ENCODE measurements at regions not wholly inside any gene's neighbourhood (a gene's known extent, or its start where the extent isn't known, plus 50 kb on each side); places are given as distances from the start of the nearest gene placed in this dataset.

- no peak for DNase-seq (ENCODE audit: low read depth in 6 of 9, low spot score in 9 of 9)
- peaks cover 0 to 6% of the 10 kb centered on the region in 2 donors for H3K27me3 ChIP-seq (ENCODE audit: control insufficient read depth in 2 of 2, insufficient read depth in 1 of 2, low read length in 1 of 2)
- H3K9me3 ChIP-seq (ENCODE audit: control insufficient read depth in 2 of 2, insufficient read depth in 1 of 2, low read length in 1 of 2) = no peaks in the 10 kb centered on the region
- H3K27ac ChIP-seq (ENCODE audit: low read depth in 1 of 2, low read length in 1 of 2) = no peak overlapping the region
- 96% methylated on average over 10 of the region's 10 CpGs for WGBS
- no peaks in the 10 kb centered on the region for H3K36me3 ChIP-seq (ENCODE audit: control insufficient read depth in 2 of 2, insufficient read depth in 2 of 2, low read length in 1 of 2)
- no peak overlapping the region for H3K4me3 ChIP-seq (ENCODE audit: low read length in 2 of 2)
- no peaks in the 10 kb centered on the region for H3K4me1 ChIP-seq (ENCODE audit: control insufficient read depth in 2 of 2, insufficient read depth in 2 of 2, low read length in 2 of 2)
Measured at GRCh38 chr9:113646946-113647914, 183.7 kb downstream of the RGS3 start.

- H3K27me3 ChIP-seq (ENCODE audit: control insufficient read depth in 2 of 2, insufficient read depth in 1 of 2, low read length in 1 of 2) = peaks cover 0 to 6% of the 10 kb centered on the region in 2 donors
- H3K4me1 ChIP-seq (ENCODE audit: control insufficient read depth in 2 of 2, insufficient read depth in 2 of 2, low read length in 2 of 2) = no peaks in the 10 kb centered on the region
- DNase-seq (ENCODE audit: low read depth in 6 of 9, low spot score in 9 of 9) = no peak
- no peak overlapping the region for H3K4me3 ChIP-seq (ENCODE audit: low read length in 2 of 2)
- H3K36me3 ChIP-seq (ENCODE audit: control insufficient read depth in 2 of 2, insufficient read depth in 2 of 2, low read length in 1 of 2) = no peaks in the 10 kb centered on the region
- H3K27ac ChIP-seq (ENCODE audit: low read depth in 1 of 2, low read length in 1 of 2) = no peak overlapping the region
- WGBS = 97% methylated on average over 2 of the region's 2 CpGs
- no peaks in the 10 kb centered on the region for H3K9me3 ChIP-seq (ENCODE audit: control insufficient read depth in 2 of 2, insufficient read depth in 1 of 2, low read length in 1 of 2)
Measured at GRCh38 chr9:113648048-113648447, 184.5 kb downstream of the RGS3 start.

- Histone ChIP-seq H3K27me3 (ENCODE audit: control insufficient read depth in 2 of 2, insufficient read depth in 1 of 2, low read length in 1 of 2) (peaks cover 0 to 6% of the 10 kb centered on the region in 2 donors), H3K4me1 (ENCODE audit: control insufficient read depth in 2 of 2, insufficient read depth in 2 of 2, low read length in 2 of 2) (no peaks in the 10 kb centered on the region), H3K27ac (ENCODE audit: low read depth in 1 of 2, low read length in 1 of 2) (no peak overlapping the region), H3K4me3 (ENCODE audit: low read length in 2 of 2) (no peak overlapping the region), H3K36me3 (ENCODE audit: control insufficient read depth in 2 of 2, insufficient read depth in 2 of 2, low read length in 1 of 2) (no peaks in the 10 kb centered on the region), H3K9me3 (ENCODE audit: control insufficient read depth in 2 of 2, insufficient read depth in 1 of 2, low read length in 1 of 2) (no peaks in the 10 kb centered on the region)
- no peak for DNase-seq (ENCODE audit: low read depth in 6 of 9, low spot score in 9 of 9)
- WGBS = 99% methylated on average over 7 of the region's 7 CpGs
Measured at GRCh38 chr9:113648586-113648985, 185.1 kb downstream of the RGS3 start.

- Histone ChIP-seq H3K4me1 (ENCODE audit: control insufficient read depth in 2 of 2, insufficient read depth in 2 of 2, low read length in 2 of 2) (no peaks in the 10 kb centered on the region), H3K27ac (ENCODE audit: low read depth in 1 of 2, low read length in 1 of 2) (no peak overlapping the region), H3K36me3 (ENCODE audit: control insufficient read depth in 2 of 2, insufficient read depth in 2 of 2, low read length in 1 of 2) (no peaks in the 10 kb centered on the region), H3K27me3 (ENCODE audit: control insufficient read depth in 2 of 2, insufficient read depth in 1 of 2, low read length in 1 of 2) (peaks cover 0 to 6% of the 10 kb centered on the region in 2 donors), H3K9me3 (ENCODE audit: control insufficient read depth in 2 of 2, insufficient read depth in 1 of 2, low read length in 1 of 2) (no peaks in the 10 kb centered on the region), H3K4me3 (ENCODE audit: low read length in 2 of 2) (no peak overlapping the region)
- 87% methylated on average over 11 of the region's 11 CpGs for WGBS
- no peak for DNase-seq (ENCODE audit: low read depth in 6 of 9, low spot score in 9 of 9)
Measured at GRCh38 chr9:113649054-113649453, 185.5 kb downstream of the RGS3 start.

GRCh38 chr9:113649855-113650206 lies 186.3 kb downstream of the RGS3 start:
- Histone ChIP-seq H3K4me1 (ENCODE audit: control insufficient read depth in 2 of 2, insufficient read depth in 2 of 2, low read length in 2 of 2) (no peaks in the 10 kb centered on the region), H3K27ac (ENCODE audit: low read depth in 1 of 2, low read length in 1 of 2) (no peak overlapping the region), H3K27me3 (ENCODE audit: control insufficient read depth in 2 of 2, insufficient read depth in 1 of 2, low read length in 1 of 2) (peaks cover 0 to 6% of the 10 kb centered on the region in 2 donors), H3K36me3 (ENCODE audit: control insufficient read depth in 2 of 2, insufficient read depth in 2 of 2, low read length in 1 of 2) (no peaks in the 10 kb centered on the region), H3K4me3 (ENCODE audit: low read length in 2 of 2) (no peak overlapping the region), H3K9me3 (ENCODE audit: control insufficient read depth in 2 of 2, insufficient read depth in 1 of 2, low read length in 1 of 2) (no peaks in the 10 kb centered on the region)
- DNase-seq (ENCODE audit: low read depth in 6 of 9, low spot score in 9 of 9) = no peak
- 94% methylated on average over 2 of the region's 2 CpGs for WGBS

GRCh38 chr9:113650207-113651131 lies 186.9 kb downstream of the RGS3 start:
- no peak overlapping the region for H3K27ac ChIP-seq (ENCODE audit: low read depth in 1 of 2, low read length in 1 of 2)
- no peaks in the 10 kb centered on the region for H3K9me3 ChIP-seq (ENCODE audit: control insufficient read depth in 2 of 2, insufficient read depth in 1 of 2, low read length in 1 of 2)
- peaks cover 0 to 6% of the 10 kb centered on the region in 2 donors for H3K27me3 ChIP-seq (ENCODE audit: control insufficient read depth in 2 of 2, insufficient read depth in 1 of 2, low read length in 1 of 2)
- H3K36me3 ChIP-seq (ENCODE audit: control insufficient read depth in 2 of 2, insufficient read depth in 2 of 2, low read length in 1 of 2) = no peaks in the 10 kb centered on the region
- no peak for DNase-seq (ENCODE audit: low read depth in 6 of 9, low spot score in 9 of 9)
- H3K4me3 ChIP-seq (ENCODE audit: low read length in 2 of 2) = no peak overlapping the region
- no peaks in the 10 kb centered on the region for H3K4me1 ChIP-seq (ENCODE audit: control insufficient read depth in 2 of 2, insufficient read depth in 2 of 2, low read length in 2 of 2)
- WGBS = 94% methylated on average over 16 of the region's 16 CpGs

- Histone ChIP-seq H3K9me3 (ENCODE audit: control insufficient read depth in 2 of 2, insufficient read depth in 1 of 2, low read length in 1 of 2) (no peaks in the 10 kb centered on the region), H3K4me3 (ENCODE audit: low read length in 2 of 2) (no peak overlapping the region), H3K27ac (ENCODE audit: low read depth in 1 of 2, low read length in 1 of 2) (no peak overlapping the region), H3K27me3 (ENCODE audit: control insufficient read depth in 2 of 2, insufficient read depth in 1 of 2, low read length in 1 of 2) (peaks cover 0 to under 1% of the 10 kb centered on the region in 2 donors), H3K36me3 (ENCODE audit: control insufficient read depth in 2 of 2, insufficient read depth in 2 of 2, low read length in 1 of 2) (no peaks in the 10 kb centered on the region), H3K4me1 (ENCODE audit: control insufficient read depth in 2 of 2, insufficient read depth in 2 of 2, low read length in 2 of 2) (no peaks in the 10 kb centered on the region)
- 98% methylated on average over 3 of the region's 3 CpGs for WGBS
- no peak for DNase-seq (ENCODE audit: low read depth in 6 of 9, low spot score in 9 of 9)
Measured at GRCh38 chr9:113651896-113652295, 188.4 kb downstream of the RGS3 start.

- H3K4me1 ChIP-seq (ENCODE audit: control insufficient read depth in 2 of 2, insufficient read depth in 2 of 2, low read length in 2 of 2) = no peaks in the 10 kb centered on the region
- 97% methylated on average over 6 of the region's 6 CpGs for WGBS
- no peaks in the 10 kb centered on the region for H3K36me3 ChIP-seq (ENCODE audit: control insufficient read depth in 2 of 2, insufficient read depth in 2 of 2, low read length in 1 of 2)
- H3K9me3 ChIP-seq (ENCODE audit: control insufficient read depth in 2 of 2, insufficient read depth in 1 of 2, low read length in 1 of 2) = no peaks in the 10 kb centered on the region
- no peaks in the 10 kb centered on the region for H3K27me3 ChIP-seq (ENCODE audit: control insufficient read depth in 2 of 2, insufficient read depth in 1 of 2, low read length in 1 of 2)
- no peak overlapping the region for H3K4me3 ChIP-seq (ENCODE audit: low read length in 2 of 2)
- no peak for DNase-seq (ENCODE audit: low read depth in 6 of 9, low spot score in 9 of 9)
- H3K27ac ChIP-seq (ENCODE audit: low read depth in 1 of 2, low read length in 1 of 2) = no peak overlapping the region
Measured at GRCh38 chr9:113652355-113653152, 189.0 kb downstream of the RGS3 start.

Data from thymus (tissue), 11 donors.